WTC11 (cell line): ENCODE measurements at regions not wholly inside any gene's neighbourhood (a gene's known extent, or its start where the extent isn't known, plus 50 kb on each side); places are given as distances from the start of the nearest gene placed in this dataset.

Experiments
- CTCF ChIP-seq: fragments of 200-600 bp; IDR thresholded peaks from 2 replicates; pipeline ENCODE4 v1.8.0; 2022; ENCODE audit warnings: antibody characterized with exemption
- FOXP1 ChIP-seq: sonication (generic); formaldehyde crosslinking; IDR thresholded peaks from 2 replicates; pipeline ENCODE4 v1.8.0; 2022; ENCODE audit warnings: missing genetic modification reagents, mild to moderate bottlenecking, moderate library complexity, borderline replicate concordance
- HMGXB4 ChIP-seq: sonication (generic); formaldehyde crosslinking; IDR thresholded peaks from 2 replicates; pipeline ENCODE4 v1.8.1; 2023; ENCODE audit warnings: mild to moderate bottlenecking, moderate library complexity, missing genetic modification reagents
- IRF2 ChIP-seq: sonication (generic); formaldehyde crosslinking; IDR thresholded peaks from 2 replicates; pipeline ENCODE4 v1.8.0; 2022; ENCODE audit warnings: low read depth, missing genetic modification reagents, borderline replicate concordance
- JUN ChIP-seq: sonication (generic); formaldehyde crosslinking; IDR thresholded peaks from 2 replicates; pipeline ENCODE4 v1.8.0; 2023; ENCODE audit warnings: mild to moderate bottlenecking, missing genetic modification reagents
- MYBL2 ChIP-seq: sonication (generic); formaldehyde crosslinking; IDR thresholded peaks from 2 replicates; pipeline ENCODE4 v1.8.1; 2023; ENCODE audit warnings: mild to moderate bottlenecking, moderate library complexity, missing genetic modification reagents
- NR3C1 ChIP-seq: sonication (generic); formaldehyde crosslinking; conservative IDR thresholded peaks from 2 replicates; pipeline ENCODE4 v1.8.1; 2023; ENCODE audit warnings: low read depth, mild to moderate bottlenecking, missing genetic modification reagents
- ZNF219 ChIP-seq: sonication (generic); formaldehyde crosslinking; IDR thresholded peaks from 2 replicates; pipeline ENCODE4 v1.8.0; 2023; ENCODE audit warnings: missing genetic modification reagents, mild to moderate bottlenecking, borderline replicate concordance
- TF ChIP-seq, protein P1 (sequence below): sonication (generic); formaldehyde crosslinking; IDR thresholded peaks from 2 replicates; pipeline ENCODE4 v1.8.1; 2023; ENCODE audit warnings: mild to moderate bottlenecking, missing genetic modification reagents, moderate library complexity

GRCh38 chr13:48892053-48892687 is 83.5 kb upstream of the FNDC3A start:
- TF ChIP-seq CTCF (no peak), FOXP1 (CRISPR knock-in tag) (no peak), ZNF219 (no peak), JUN (CRISPR knock-in tag) (no peak), HMGXB4 (CRISPR knock-in tag) (no peak), MYBL2 (CRISPR knock-in tag) (no peak), NR3C1 (CRISPR knock-in tag) (no peak), IRF2 (CRISPR knock-in tag) (no peak)
- TF ChIP-seq, protein P1, sequence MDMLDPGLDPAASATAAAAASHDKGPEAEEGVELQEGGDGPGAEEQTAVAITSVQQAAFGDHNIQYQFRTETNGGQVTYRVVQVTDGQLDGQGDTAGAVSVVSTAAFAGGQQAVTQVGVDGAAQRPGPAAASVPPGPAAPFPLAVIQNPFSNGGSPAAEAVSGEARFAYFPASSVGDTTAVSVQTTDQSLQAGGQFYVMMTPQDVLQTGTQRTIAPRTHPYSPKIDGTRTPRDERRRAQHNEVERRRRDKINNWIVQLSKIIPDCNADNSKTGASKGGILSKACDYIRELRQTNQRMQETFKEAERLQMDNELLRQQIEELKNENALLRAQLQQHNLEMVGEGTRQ = no peak
